ENCODE measurements at regions not wholly inside any gene's neighbourhood (a gene's known extent, or its start where the extent isn't known, plus 50 kb on each side); places are given as distances from the start of the nearest gene placed in this dataset.

GRCh38 chrX:124796989-124797388 is 450.6 kb downstream of the SH2D1A start:
- Histone ChIP-seq H3T11ph (ENCODE audit: low read length) (no peak overlapping the region), H3K23ac (ENCODE audit: insufficient read length, low read depth, low read length) (no peak overlapping the region), H4K5ac (ENCODE audit: insufficient read length, low read depth, low read length) (no peak overlapping the region), H3K56ac (ENCODE audit: insufficient read length, low read depth, low read length) (no peak overlapping the region), H3K4me2 (ENCODE audit: insufficient read depth, insufficient read length, low read length) (no peak overlapping the region), H2BK12ac (ENCODE audit: insufficient read length, low read depth, low read length) (no peak overlapping the region), H3K9me3 (ENCODE audit: control insufficient read depth, low read depth, low read length) (no peaks in the 10 kb centered on the region), H2BK20ac (ENCODE audit: low read depth, low read length, poor library complexity, severe bottlenecking) (no peak overlapping the region), H3K27ac (ENCODE audit: insufficient read length, low read depth, low read length) (no peak overlapping the region), H3K9ac (ENCODE audit: extremely low read depth, insufficient read length, low read length) (no peak overlapping the region), H4K20me1 (ENCODE audit: control insufficient read depth, insufficient read depth, insufficient read length) (no peaks in the 10 kb centered on the region), H3K14ac (ENCODE audit: insufficient read depth, low read length) (no peak overlapping the region), H2AFZ (ENCODE audit: low read length) (no peak overlapping the region), H3K23me2 (ENCODE audit: insufficient read length, low read depth, low read length, poor library complexity, severe bottlenecking) (no peaks in the 10 kb centered on the region), H3K4ac (ENCODE audit: low read depth, low read length) (no peak overlapping the region), H3K79me1 (ENCODE audit: insufficient read depth, low read depth, low read length, poor library complexity, severe bottlenecking) (no peaks in the 10 kb centered on the region), H4K8ac (replicated peaks; ENCODE audit: insufficient read length, low read depth, low read length) (no peak overlapping the region), H3K18ac (ENCODE audit: insufficient read length, low read depth, low read length) (no peak overlapping the region), H2BK5ac (ENCODE audit: insufficient read length, low read length) (no peak overlapping the region), H3K27me3 (ENCODE audit: insufficient read depth, low read length) (no peaks in the 10 kb centered on the region), H2AK5ac (ENCODE audit: insufficient read length, low read length) (no peak overlapping the region), H2BK120ac (ENCODE audit: low read depth, low read length, poor library complexity, severe bottlenecking) (no peak overlapping the region), H2BK15ac (ENCODE audit: low read depth, low read length) (no peak overlapping the region), H3K4me1 (ENCODE audit: insufficient read depth, low read length) (no peaks in the 10 kb centered on the region), H4K91ac (ENCODE audit: insufficient read length, low read depth, low read length) (no peak overlapping the region), H3K79me2 (ENCODE audit: insufficient read depth, low read length) (no peaks in the 10 kb centered on the region)
- H3K27me3 Mint-ChIP-seq (ENCODE audit: low read depth), result no peaks in the 10 kb centered on the region; the same call in 1 of the 2 replicates
- H3K4me3 Mint-ChIP-seq, result no peak overlapping the region
- peaks cover 7 to 9% of the 10 kb centered on the region in 2 experiments; a peak in 3 of 4 replicates for H3K4me1 Mint-ChIP-seq
- H3K27ac Mint-ChIP-seq, result no peak overlapping the region
- H3K36me3 Mint-ChIP-seq (ENCODE audit: insufficient read depth in 1 of 3, low read depth in 3 of 3), result peaks cover 19 to 25% (median 23%) of the 10 kb centered on the region in 3 experiments
- H3K9me3 Mint-ChIP-seq, result peaks cover 41 to 47% of the 10 kb centered on the region in 2 experiments
- no CpG with 5 or more reads among the region's 3 CpGs for WGBS (ENCODE audit: extremely low coverage, insufficient read length, low lambda C conversion rate)
- DNase-seq, result no peak
- TF ChIP-seq CTCF (conservative IDR thresholded peaks at IDR 0.05), result no peak
